BE2C (cell line): ENCODE measurements at regions not wholly inside any gene's neighbourhood (a gene's known extent, or its start where the extent isn't known, plus 50 kb on each side); places are given as distances from the start of the nearest gene placed in this dataset.

Source experiments
- DNase-seq: peaks from one replicate; pipeline ENCODE4 v3.0.0-alpha.2; 2020
- H3K27me3 ChIP-seq: fragments of 250-450 bp; sonication (Bioruptor Pico); 2 replicates; pipeline ENCODE4 v1.5.1; 2020; ENCODE audit warnings: mild to moderate bottlenecking
- H3K36me3 ChIP-seq: fragments of 250-450 bp; sonication (Bioruptor Pico); 2 replicates; pipeline ENCODE4 v1.5.1; 2020; ENCODE audit warnings: mild to moderate bottlenecking
- H3K4me1 ChIP-seq: fragments of 250-450 bp; sonication (Bioruptor Pico); 2 replicates; pipeline ENCODE4 v1.5.1; 2020
- H3K4me3 ChIP-seq: 2 replicates; pipeline ENCODE4 v1.5.1; 2011; ENCODE audit warnings: low read depth, low read length
- H3K9me3 ChIP-seq: fragments of 250-450 bp; sonication (Bioruptor Pico); 2 replicates; pipeline ENCODE4 v1.5.1; 2020
- CTCF ChIP-seq: IDR thresholded peaks from 2 replicates; pipeline ENCODE4 v1.5.1; 2012; ENCODE audit warnings: mild to moderate bottlenecking, low read depth, low read length

GRCh38 chr14:22218728-22219127 is 370.3 kb downstream of the DAD1 start:
- Histone ChIP-seq H3K4me3 (no peak overlapping the region), H3K9me3 (no peaks in the 10 kb centered on the region), H3K27me3 (no peaks in the 10 kb centered on the region), H3K4me1 (no peaks in the 10 kb centered on the region), H3K36me3 (no peaks in the 10 kb centered on the region)
- no peak for DNase-seq
- no peak for TF ChIP-seq CTCF

GRCh38 chr14:22213120-22213519 is 375.9 kb downstream of the DAD1 start:
- Histone ChIP-seq H3K27me3 (no peaks in the 10 kb centered on the region), H3K9me3 (no peaks in the 10 kb centered on the region), H3K4me1 (no peaks in the 10 kb centered on the region), H3K4me3 (no peak overlapping the region), H3K36me3 (no peaks in the 10 kb centered on the region)
- TF ChIP-seq CTCF, result no peak
- DNase-seq, result no peak

- Histone ChIP-seq H3K4me1 (no peaks in the 10 kb centered on the region), H3K9me3 (no peaks in the 10 kb centered on the region), H3K27me3 (no peaks in the 10 kb centered on the region), H3K4me3 (no peak overlapping the region), H3K36me3 (no peaks in the 10 kb centered on the region)
- no peak for TF ChIP-seq CTCF
- DNase-seq, result no peak
Measured at GRCh38 chr14:22210906-22211305, 378.1 kb downstream of the DAD1 start.

GRCh38 chr14:22210026-22210425 is 379.0 kb downstream of the DAD1 start:
- H3K36me3 ChIP-seq, result no peaks in the 10 kb centered on the region
- DNase-seq, result no peak
- no peak overlapping the region for H3K4me3 ChIP-seq
- H3K4me1 ChIP-seq, result no peaks in the 10 kb centered on the region
- H3K9me3 ChIP-seq, result no peaks in the 10 kb centered on the region
- no peak for TF ChIP-seq CTCF
- H3K27me3 ChIP-seq, result no peaks in the 10 kb centered on the region

- TF ChIP-seq CTCF, result no peak
- H3K4me3 ChIP-seq, result no peak overlapping the region
- no peaks in the 10 kb centered on the region for H3K9me3 ChIP-seq
- H3K27me3 ChIP-seq, result no peaks in the 10 kb centered on the region; the same call in 1 of the 2 replicates
- DNase-seq, result no peak
- no peaks in the 10 kb centered on the region for H3K36me3 ChIP-seq
- H3K4me1 ChIP-seq, result no peaks in the 10 kb centered on the region
Measured at GRCh38 chr14:22203036-22203435, 386.0 kb downstream of the DAD1 start.

- H3K36me3 ChIP-seq, result no peaks in the 10 kb centered on the region
- H3K4me1 ChIP-seq, result no peaks in the 10 kb centered on the region
- DNase-seq, result no peak
- no peaks in the 10 kb centered on the region; the same call in 1 of the 2 replicates for H3K27me3 ChIP-seq
- TF ChIP-seq CTCF, result no peak
- H3K4me3 ChIP-seq, result no peak overlapping the region
- no peaks in the 10 kb centered on the region for H3K9me3 ChIP-seq
Measured at GRCh38 chr14:22202313-22202712, 386.7 kb downstream of the DAD1 start.
